Limb (tissue), 2 donors: ENCODE measurements at regions not wholly inside any gene's neighbourhood (a gene's known extent, or its start where the extent isn't known, plus 50 kb on each side); places are given as distances from the start of the nearest gene placed in this dataset.
"Not testable (repeated sequence)": the region's sequence is repeated elsewhere in the genome, so short reads cannot be mapped to it uniquely, and the experiment has no call there.

Experiments used
- DNase-seq, 2 donors: peaks; one replicate each; pipeline ENCODE4 v3.0.0-alpha.2; 2016; ENCODE audit errors: extremely low spot score in 2 of 2

DNA sequence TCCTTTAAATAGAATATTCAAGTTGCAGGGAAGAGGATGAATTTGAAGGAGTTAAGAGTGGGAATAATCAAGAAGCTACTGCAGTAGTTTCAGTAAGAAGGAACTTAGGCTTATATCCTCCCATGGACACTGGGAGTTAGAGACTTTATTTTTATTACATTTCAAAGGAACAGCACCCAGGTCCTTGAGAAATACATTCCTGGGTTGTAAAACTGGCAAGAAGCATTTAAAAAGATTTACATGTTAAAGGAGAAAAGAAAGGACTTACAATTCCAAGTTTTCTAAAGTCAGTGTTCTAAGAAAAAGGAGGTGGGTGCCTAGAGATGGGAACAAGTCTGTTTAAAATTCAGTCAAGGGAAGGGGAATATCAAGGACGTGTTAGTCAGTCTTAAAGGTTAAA is 306.9 kb downstream of the JRKL start:
- DNase-seq = no peak

GRCh38 chr11:96697466-96697865 is 307.7 kb downstream of the JRKL start:
- DNase-seq = no peak

GRCh38 chr11:96704847-96705246 is 315.0 kb downstream of the JRKL start:
- no peak for DNase-seq

DNA sequence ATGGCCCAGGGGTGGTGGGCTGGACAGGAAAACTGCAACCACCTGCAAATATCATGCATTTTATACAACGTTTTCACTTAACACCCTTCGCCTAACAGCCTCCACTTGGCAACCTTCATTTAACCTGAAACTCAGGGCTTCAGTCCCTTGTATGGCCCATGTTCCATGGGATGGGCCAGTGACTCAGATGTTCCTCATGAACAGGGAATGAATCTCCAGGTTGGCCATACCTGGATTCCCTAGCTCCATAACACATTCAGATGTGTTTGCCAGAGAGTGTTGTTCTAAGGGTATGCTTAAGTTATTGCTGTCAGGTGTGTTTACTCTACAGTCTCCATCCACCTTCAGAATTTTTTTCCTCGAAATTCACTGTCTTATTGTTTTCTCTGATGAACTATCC is 316.9 kb downstream of the JRKL start:
- DNase-seq = no peak

DNA sequence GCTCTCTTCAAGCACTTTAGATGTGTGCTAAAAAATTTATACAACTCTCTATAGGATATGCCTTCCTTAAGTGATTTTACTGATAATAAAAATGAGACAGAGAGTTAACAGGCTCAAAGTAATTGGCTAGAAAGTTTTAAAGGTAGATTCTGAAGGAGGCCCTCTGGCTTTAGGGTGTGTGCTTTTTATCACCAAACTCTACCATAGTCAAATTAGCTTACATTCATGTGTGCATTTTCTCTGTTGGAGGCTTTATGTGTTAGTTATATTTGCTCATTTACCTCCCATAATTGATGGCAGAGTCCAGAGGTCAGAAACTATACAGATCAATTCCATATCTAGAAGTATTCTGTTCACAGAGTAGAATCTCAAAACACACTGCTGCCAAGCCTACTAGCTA is 317.5 kb downstream of the JRKL start:
- DNase-seq = no peak

DNA sequence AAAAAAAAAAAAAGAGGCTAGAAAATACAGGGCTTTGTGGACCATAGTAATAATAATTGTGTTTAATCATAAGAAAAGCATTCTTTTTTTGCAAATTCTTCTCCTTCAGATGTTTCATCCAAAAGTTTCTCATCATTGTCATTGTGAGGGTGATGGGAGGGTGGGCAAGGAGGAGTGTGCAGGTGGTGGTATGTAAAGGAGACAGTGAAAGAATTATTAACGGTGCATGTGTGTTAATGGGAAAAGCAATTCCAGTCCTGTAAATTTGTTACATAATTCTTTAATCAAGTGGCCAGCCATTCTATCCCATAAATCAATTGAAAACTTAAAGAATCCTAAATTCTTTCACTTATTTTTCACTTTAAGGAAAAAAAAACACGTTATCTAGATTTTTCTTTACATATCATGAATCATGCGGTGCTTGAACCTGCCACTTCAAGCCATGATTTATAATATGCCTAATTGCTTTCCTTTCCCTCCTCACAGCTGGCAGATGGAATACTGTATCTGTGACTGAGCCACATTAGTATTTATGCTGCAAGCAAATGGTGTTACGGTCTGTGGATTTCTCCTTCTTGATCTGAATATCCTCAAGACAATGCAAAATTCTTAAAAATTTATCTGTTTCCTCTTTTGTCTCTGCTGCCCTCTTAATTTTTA is 318.5 kb downstream of the JRKL start:
- no peak for DNase-seq

GRCh38 chr11:96713301-96713700 is 323.5 kb downstream of the JRKL start:
- DNase-seq = no peak

GRCh38 chr11:96714689-96715088 is 324.9 kb downstream of the JRKL start:
- DNase-seq = no peak

DNA sequence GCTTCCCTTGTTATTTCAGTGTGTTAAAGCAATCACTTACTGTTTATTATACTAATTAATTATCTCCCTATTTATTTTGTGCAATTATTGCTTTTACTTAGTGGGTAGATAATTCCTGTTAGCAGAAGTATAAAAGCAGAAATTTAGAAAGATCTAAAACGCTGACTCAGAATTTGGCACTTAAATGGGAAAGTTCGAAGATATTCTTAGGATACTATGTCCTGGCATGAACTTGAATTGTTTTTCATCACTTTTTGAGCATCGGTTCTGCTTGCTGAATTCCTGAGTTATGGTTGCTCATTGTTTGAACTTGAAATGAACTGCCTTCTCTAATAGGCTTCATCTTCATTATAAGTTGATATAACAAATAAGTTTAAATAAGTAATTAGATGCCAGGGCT is 325.4 kb downstream of the JRKL start:
- no peak for DNase-seq

GRCh38 chr11:96736601-96737000 is 346.8 kb downstream of the JRKL start:
- DNase-seq = no peak

- no peak for DNase-seq
Observed at GRCh38 chr11:96738311-96738710, 348.5 kb downstream of the JRKL start.

GRCh38 chr11:96741068-96741467 is 351.3 kb downstream of the JRKL start:
- DNase-seq = no peak

DNA sequence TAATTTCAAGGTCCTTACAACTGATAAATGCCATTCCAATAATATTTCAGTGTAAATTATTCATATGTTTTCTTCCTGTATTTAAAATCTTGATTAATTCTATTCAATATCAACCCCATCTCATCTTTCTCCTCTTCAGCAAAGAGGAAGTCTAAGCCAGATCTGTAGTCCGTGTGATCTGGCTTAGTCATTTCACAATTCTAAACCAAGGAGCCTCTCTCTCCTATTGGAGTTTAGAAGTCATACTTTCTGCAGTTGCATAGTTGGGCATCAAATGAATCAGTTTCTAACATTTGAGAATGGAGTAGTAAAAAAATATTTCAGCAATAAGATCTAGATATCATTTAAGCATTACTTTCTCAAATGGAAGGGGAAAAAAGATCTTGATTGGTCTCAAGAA is 354.9 kb downstream of the JRKL start:
- no peak for DNase-seq

DNA sequence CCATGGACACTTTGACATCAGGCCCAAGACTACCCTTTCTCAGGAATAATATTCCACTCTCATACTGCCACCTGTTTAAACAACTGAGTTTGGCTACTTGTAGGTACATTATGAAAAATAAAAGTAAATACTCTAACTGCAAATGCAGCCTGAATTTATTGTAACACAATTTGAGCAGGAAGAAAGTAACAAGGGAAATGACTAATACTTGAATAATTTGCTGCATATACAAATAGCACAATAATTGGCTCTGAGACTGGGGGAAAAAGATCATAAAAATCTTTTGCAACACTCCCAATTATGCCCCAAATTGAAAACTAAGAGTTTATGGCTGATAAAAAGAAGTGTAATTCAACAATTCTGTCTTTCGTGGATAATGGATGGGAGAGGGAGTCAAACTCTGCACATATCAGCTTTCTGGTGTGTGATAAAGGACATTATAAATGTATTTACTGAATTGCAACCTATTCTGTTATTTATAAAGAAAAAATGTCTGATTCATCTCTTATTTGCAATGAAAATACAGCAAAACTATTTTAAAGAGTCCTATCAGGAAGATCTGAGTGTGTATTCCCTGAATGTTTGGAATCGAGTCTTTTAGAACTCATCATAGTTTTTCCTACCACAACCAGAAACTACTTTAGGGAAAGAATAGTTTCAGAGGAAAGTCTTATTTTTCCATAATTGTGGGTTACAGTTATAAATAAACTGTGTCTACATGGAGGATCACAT is 359.0 kb downstream of the JRKL start:
- no peak for DNase-seq

GRCh38 chr11:96751807-96752206 is 362.0 kb downstream of the JRKL start:
- not testable (repeated sequence) for DNase-seq

DNA sequence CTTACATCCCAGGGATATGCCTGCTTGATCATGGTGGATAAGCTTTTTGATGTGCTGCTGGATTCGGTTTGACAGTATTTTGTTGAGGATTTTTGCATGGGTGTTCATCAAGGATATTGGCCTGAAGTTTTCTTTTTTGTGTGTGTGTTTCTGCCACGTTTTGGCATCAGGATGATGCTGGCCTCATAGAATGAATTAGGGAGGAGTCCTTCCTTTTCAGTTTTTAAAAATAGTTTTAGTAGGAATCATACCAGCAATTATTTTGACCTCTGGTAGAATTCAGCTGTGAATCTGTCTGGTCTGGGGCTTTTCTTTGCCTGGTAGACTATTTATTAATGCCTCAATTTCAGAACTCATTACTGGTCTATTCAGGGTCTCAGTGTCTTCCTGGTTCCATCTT is 362.4 kb downstream of the JRKL start:
- no peak for DNase-seq

DNA sequence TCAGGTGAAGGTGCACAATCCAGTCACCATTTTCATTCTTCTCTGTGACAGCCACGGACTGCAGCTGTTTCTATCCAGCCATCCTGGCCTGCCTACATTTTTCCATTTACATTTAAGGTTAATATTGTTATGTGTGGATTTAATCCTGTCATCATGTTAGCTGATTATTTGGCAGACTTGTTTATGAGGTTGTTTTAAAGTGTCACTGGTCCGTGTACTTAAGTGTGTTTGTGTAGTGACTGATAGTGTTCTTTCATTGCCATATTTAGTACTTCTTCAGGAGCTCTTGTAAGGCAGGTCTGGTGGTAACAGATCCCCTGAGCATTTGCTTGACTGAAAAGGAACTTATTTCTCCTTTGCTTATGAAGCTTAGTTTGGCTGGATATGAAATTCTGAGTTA is 364.2 kb downstream of the JRKL start:
- no peak for DNase-seq

DNA sequence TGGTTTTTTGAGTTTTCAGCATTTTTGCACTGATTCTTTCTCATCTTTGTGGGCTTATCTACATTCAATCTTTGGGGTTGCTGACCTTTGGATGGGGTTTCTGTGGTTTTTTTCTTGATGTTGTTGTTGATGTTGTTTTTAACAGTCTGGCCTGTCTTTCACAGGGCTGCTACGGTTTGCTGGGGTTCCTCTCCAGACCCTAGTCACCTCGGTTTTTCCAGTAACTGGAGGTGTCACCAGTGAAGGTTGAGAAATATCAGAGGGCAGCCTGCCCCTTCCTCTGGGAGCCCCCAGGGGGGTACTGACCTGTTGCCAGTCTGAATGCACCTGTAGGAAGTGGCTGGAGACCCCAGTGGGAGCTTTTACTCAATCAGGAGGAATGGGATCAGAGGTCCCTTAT is 365.4 kb downstream of the JRKL start:
- DNase-seq = no peak

GRCh38 chr11:96755752-96756151 is 365.9 kb downstream of the JRKL start:
- DNase-seq = no peak

- no peak for DNase-seq
Observed at GRCh38 chr11:96758957-96759356, 369.1 kb downstream of the JRKL start.

DNA sequence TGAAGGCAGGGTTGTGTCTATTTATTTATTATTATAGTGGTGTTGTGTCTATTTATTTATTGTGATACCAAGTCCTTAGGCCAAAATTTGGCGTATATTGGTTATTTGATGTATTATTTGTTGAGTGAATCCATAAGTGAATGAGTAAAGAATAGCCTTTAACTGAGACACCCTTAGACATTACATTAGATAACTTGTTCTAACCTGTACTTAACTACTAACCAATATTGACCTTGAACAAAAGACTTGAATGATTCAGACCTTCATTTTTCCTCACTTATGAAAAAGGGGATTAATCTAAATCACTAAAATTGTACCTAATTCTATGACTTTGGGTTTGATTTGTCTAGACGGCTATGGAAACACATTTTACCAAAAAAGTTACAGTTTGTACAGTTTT is 370.5 kb downstream of the JRKL start:
- DNase-seq = no peak

GRCh38 chr11:96760815-96761214 is 371.0 kb downstream of the JRKL start:
- DNase-seq = no peak

- DNase-seq = no peak
Observed at GRCh38 chr11:96761451-96761850, 371.6 kb downstream of the JRKL start.
